ENCODE measurements at regions not wholly inside any gene's neighbourhood (a gene's known extent, or its start where the extent isn't known, plus 50 kb on each side); places are given as distances from the start of the nearest gene placed in this dataset.

GRCh38 chr2:60678551-60678950 is 77.5 kb upstream of the PAPOLG start:
- H3K4me1 ChIP-seq (ENCODE audit: low read depth): no peaks in the 10 kb centered on the region
- H3K36me3 ChIP-seq: no peaks in the 10 kb centered on the region
- TF ChIP-seq, protein P1, sequence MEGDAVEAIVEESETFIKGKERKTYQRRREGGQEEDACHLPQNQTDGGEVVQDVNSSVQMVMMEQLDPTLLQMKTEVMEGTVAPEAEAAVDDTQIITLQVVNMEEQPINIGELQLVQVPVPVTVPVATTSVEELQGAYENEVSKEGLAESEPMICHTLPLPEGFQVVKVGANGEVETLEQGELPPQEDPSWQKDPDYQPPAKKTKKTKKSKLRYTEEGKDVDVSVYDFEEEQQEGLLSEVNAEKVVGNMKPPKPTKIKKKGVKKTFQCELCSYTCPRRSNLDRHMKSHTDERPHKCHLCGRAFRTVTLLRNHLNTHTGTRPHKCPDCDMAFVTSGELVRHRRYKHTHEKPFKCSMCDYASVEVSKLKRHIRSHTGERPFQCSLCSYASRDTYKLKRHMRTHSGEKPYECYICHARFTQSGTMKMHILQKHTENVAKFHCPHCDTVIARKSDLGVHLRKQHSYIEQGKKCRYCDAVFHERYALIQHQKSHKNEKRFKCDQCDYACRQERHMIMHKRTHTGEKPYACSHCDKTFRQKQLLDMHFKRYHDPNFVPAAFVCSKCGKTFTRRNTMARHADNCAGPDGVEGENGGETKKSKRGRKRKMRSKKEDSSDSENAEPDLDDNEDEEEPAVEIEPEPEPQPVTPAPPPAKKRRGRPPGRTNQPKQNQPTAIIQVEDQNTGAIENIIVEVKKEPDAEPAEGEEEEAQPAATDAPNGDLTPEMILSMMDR (IDR thresholded peaks at IDR 0.05; ENCODE audit: low read depth, low read length): no peak
- H3K27me3 ChIP-seq: peaks cover 3% of the 10 kb centered on the region
- H3K27ac ChIP-seq: no peak overlapping the region
- DNase-seq (ENCODE audit: low read depth in 1 of 2, low spot score in 1 of 2): no peak
- H3K9me3 ChIP-seq (ENCODE audit: low read depth): no peaks in the 10 kb centered on the region
- H3K4me3 ChIP-seq: no peak overlapping the region

DNA sequence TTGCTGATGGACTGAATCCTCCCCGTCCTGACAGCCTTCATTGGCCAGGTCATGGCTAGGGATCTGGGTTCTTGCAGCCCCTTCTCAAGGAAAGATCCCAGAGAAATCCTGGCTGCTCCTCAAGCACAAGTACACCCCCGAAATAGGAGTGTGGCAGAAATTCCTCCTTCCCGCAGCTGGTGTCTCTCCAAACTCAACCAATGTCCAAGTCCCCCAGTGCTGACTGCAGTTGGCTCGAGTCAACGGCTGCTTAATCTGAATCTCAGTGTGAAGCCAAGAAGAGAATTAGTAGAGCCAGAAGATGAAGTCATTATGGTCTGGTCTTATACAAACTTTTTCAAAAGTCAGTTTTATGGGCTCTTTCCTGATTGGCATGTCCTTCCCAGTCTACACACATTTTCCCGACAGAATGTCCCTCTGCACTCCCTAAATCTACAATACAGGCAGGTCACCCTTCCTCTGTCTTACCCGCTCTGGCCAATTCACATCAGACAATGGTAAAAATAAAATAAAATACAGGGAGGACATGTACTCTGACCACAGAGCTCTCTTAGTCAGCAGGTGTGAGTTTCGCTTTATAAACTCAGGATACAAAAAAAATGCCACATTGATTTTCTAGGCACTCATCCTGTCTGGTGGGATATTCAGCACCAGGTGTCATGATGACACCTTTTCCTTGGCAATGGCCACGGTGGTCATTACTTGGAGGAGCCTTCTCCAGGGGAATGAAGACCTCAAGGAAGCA is 76.9 kb upstream of the PAPOLG start:
- Histone ChIP-seq H3K27ac (no peak overlapping the region), H3K27me3 (peaks cover 3% of the 10 kb centered on the region), H3K36me3 (no peaks in the 10 kb centered on the region), H3K9me3 (ENCODE audit: low read depth) (no peaks in the 10 kb centered on the region), H3K4me3 (no peak overlapping the region), H3K4me1 (ENCODE audit: low read depth) (no peaks in the 10 kb centered on the region)
- DNase-seq (ENCODE audit: low read depth in 1 of 2, low spot score in 1 of 2): no peak
- TF ChIP-seq, protein P1 (IDR thresholded peaks at IDR 0.05; ENCODE audit: low read depth, low read length): no peak

- Histone ChIP-seq H3K36me3 (no peaks in the 10 kb centered on the region), H3K9me3 (ENCODE audit: low read depth) (no peaks in the 10 kb centered on the region), H3K4me1 (ENCODE audit: low read depth) (no peaks in the 10 kb centered on the region), H3K4me3 (no peak overlapping the region), H3K27me3 (no peaks in the 10 kb centered on the region), H3K27ac (no peak overlapping the region)
- no peak for DNase-seq (ENCODE audit: low read depth in 1 of 2, low spot score in 1 of 2)
- TF ChIP-seq, protein P1 (IDR thresholded peaks at IDR 0.05; ENCODE audit: low read depth, low read length): no peak
These were observed 62.5 kb upstream of the PAPOLG start for GRCh38 chr2:60693551-60693950.

GRCh38 chr2:60695793-60696192 is 60.3 kb upstream of the PAPOLG start:
- TF ChIP-seq, protein P1 (IDR thresholded peaks at IDR 0.05; ENCODE audit: low read depth, low read length): no peak
- no peak for DNase-seq (ENCODE audit: low read depth in 1 of 2, low spot score in 1 of 2)
- no peak overlapping the region for H3K27ac ChIP-seq
- H3K36me3 ChIP-seq: no peaks in the 10 kb centered on the region
- H3K4me1 ChIP-seq (ENCODE audit: low read depth): no peaks in the 10 kb centered on the region
- H3K9me3 ChIP-seq (ENCODE audit: low read depth): no peaks in the 10 kb centered on the region
- no peak overlapping the region for H3K4me3 ChIP-seq
- H3K27me3 ChIP-seq: no peaks in the 10 kb centered on the region

GRCh38 chr2:60699617-60700016 is 56.5 kb upstream of the PAPOLG start:
- DNase-seq (ENCODE audit: low read depth in 1 of 2, low spot score in 1 of 2): no peak
- Histone ChIP-seq H3K36me3 (no peaks in the 10 kb centered on the region), H3K27ac (no peak overlapping the region), H3K4me3 (no peak overlapping the region), H3K27me3 (no peaks in the 10 kb centered on the region), H3K4me1 (ENCODE audit: low read depth) (no peaks in the 10 kb centered on the region), H3K9me3 (ENCODE audit: low read depth) (no peaks in the 10 kb centered on the region)
- TF ChIP-seq, protein P1 (IDR thresholded peaks at IDR 0.05; ENCODE audit: low read depth, low read length): no peak

All from cardiac muscle cell (in vitro differentiated cells and primary cell).